K562 (cell line): ENCODE measurements at regions not wholly inside any gene's neighbourhood (a gene's known extent, or its start where the extent isn't known, plus 50 kb on each side); places are given as distances from the start of the nearest gene placed in this dataset.

Experiments used
- ATAC-seq: fragments of 200-7000 bp; cut with Tn5 transposase; 3 replicates; pipeline ENCODE4 v1.9.1; 2020; ENCODE audit warnings: moderate library complexity
- BruUV-seq: library from RNA; stranded (reverse); fragments of 400-500 nt; replicated peaks from 2 replicates; lab custom pipeline; 2021; lab: Mats Ljungman, UMichigan
- CTCF ChIA-PET: fragments of 300-600 bp; formaldehyde crosslinking; extraction: SDS; loops from one replicate; lab custom pipeline; 2021; ENCODE audit warnings: low intra/inter-chr PET ratio; lab: Yijun Ruan, JAX
- POLR2A ChIA-PET: fragments of 300-600, 350-650 bp; sonication (Branson Sonifier 250); formaldehyde crosslinking; extraction: SDS; loops from one replicate; lab custom pipeline; 2021; ENCODE audit warnings: antibody characterized with exemption, inconsistent platforms; lab: Yijun Ruan, JAX
- DNase-seq, 4 experiments: peaks; one replicate each; pipeline versions ENCODE4 v3.0.0 to v3.0.0-alpha.2; 2011 to 2018; ENCODE audit warnings: low spot score in 3 of 4, mixed read lengths in 3 of 4; ENCODE audit errors: extremely low read depth in 1 of 4
- FAIRE-seq: peaks from 2 replicates; lab custom pipeline; 2011; peaks lifted over from hg19 to GRCh38; lab: Jason Lieb, UNC
- H2AFZ ChIP-seq: 2 replicates; pipeline ENCODE4 v1.6.0; 2011; ENCODE audit warnings: low read depth, low read length, control low read depth, inconsistent platforms
- H3K27ac ChIP-seq: fragments of 200-600 bp; 3 replicates; pipeline ENCODE4 v1.8.0; 2011; ENCODE audit warnings: low read depth, mild to moderate bottlenecking, control low read depth, inconsistent platforms, low read length, moderate library complexity, mixed read lengths; ENCODE audit errors: extremely low read depth
- H3K27me3 ChIP-seq, 2 experiments: fragments of 300-600 bp in 1 of 2; 2 replicates in 1 of 2; 3 replicates in 1 of 2; pipeline versions ENCODE4 v1.6.0 to v1.8.0; 2011; ENCODE audit warnings: inconsistent platforms in 2 of 2, low read length in 2 of 2, mild to moderate bottlenecking in 1 of 2, mixed read lengths in 1 of 2, moderate library complexity in 1 of 2; ENCODE audit not compliant: control insufficient read depth in 2 of 2, insufficient read depth in 2 of 2
- H3K36me3 ChIP-seq: fragments of 300-600 bp; 3 replicates; pipeline ENCODE4 v1.8.0; 2011; ENCODE audit warnings: mild to moderate bottlenecking, low read length, inconsistent platforms; ENCODE audit not compliant: control insufficient read depth, insufficient read depth
- H3K4me1 ChIP-seq, 2 experiments: fragments of 200-600 bp in 1 of 2; replicated peaks in 1 of 2; 2 replicates in 1 of 2; 3 replicates in 1 of 2; pipeline versions ENCODE4 v1.5.1 to v1.8.0; 2011; ENCODE audit warnings: inconsistent platforms in 2 of 2, low read length in 2 of 2, mild to moderate bottlenecking in 1 of 2, mixed read lengths in 1 of 2, moderate library complexity in 1 of 2; ENCODE audit not compliant: control insufficient read depth in 2 of 2, insufficient read depth in 2 of 2
- H3K4me2 ChIP-seq: 2 replicates; pipeline ENCODE4 v1.6.1; 2011; ENCODE audit warnings: low read length, control low read depth, inconsistent platforms, mixed read lengths; ENCODE audit not compliant: insufficient read depth
- H3K4me3 ChIP-seq: fragments of 200-600 bp; sonication (generic), shearing (Covaris generic); 2 replicates; pipeline ENCODE4 v1.5.1; 2016; ENCODE audit warnings: control low read depth, inconsistent platforms
- H3K79me2 ChIP-seq: fragments of 200-600 bp; 3 replicates; pipeline ENCODE4 v1.8.0; 2011; ENCODE audit warnings: low read length, inconsistent platforms; ENCODE audit not compliant: control insufficient read depth, insufficient read depth
- H3K9ac ChIP-seq, 2 experiments: 2 replicates each; pipeline versions ENCODE4 v1.6.0 to v1.6.1; 2011; ENCODE audit warnings: low read depth in 2 of 2, low read length in 2 of 2, control low read depth in 1 of 2, inconsistent platforms in 1 of 2, mild to moderate bottlenecking in 1 of 2, mixed read lengths in 1 of 2; ENCODE audit not compliant: insufficient read depth in 1 of 2
- H3K9me1 ChIP-seq: one replicate; pipeline ENCODE4 v1.6.0; 2011; ENCODE audit warnings: inconsistent platforms, mild to moderate bottlenecking, low read length, moderate library complexity; ENCODE audit not compliant: control insufficient read depth, insufficient read depth
- H3K9me3 ChIP-seq: replicated peaks from 2 replicates; pipeline ENCODE4 v1.5.1; 2011; ENCODE audit warnings: low read depth, low read length, inconsistent platforms; ENCODE audit not compliant: control insufficient read depth, insufficient read depth
- H4K20me1 ChIP-seq: replicated peaks from 2 replicates; pipeline ENCODE4 v1.6.1; 2011; ENCODE audit warnings: low read length, inconsistent platforms, mixed read lengths; ENCODE audit not compliant: control insufficient read depth, insufficient read depth
- ATF7 ChIP-seq: fragments of 450-650 bp; IDR thresholded peaks from 2 replicates; pipeline ENCODE4 v1.7.1; 2014; ENCODE audit warnings: mild to moderate bottlenecking, moderate library complexity
- TFAM ChIP-seq: fragments of 250-450 bp; sonication (Bioruptor Pico); conservative IDR thresholded peaks from 2 replicates; pipeline ENCODE4 v1.5.0; 2021; ENCODE audit warnings: mild to moderate bottlenecking, moderate library complexity
- THRAP3 ChIP-seq: fragments of 450-650 bp; IDR thresholded peaks from 2 replicates; pipeline ENCODE4 v1.6.1; 2016; ENCODE audit warnings: mild to moderate bottlenecking, inconsistent platforms, borderline replicate concordance
- ZNF318 ChIP-seq, 2 experiments: fragments of 450-650 bp; IDR thresholded peaks; 2 replicates each; pipeline ENCODE4 v1.6.1; 2016; ENCODE audit warnings: mild to moderate bottlenecking in 2 of 2, borderline replicate concordance in 1 of 2, low read depth in 1 of 2, moderate library complexity in 1 of 2
- ZNF398 ChIP-seq: fragments of 250-450 bp; sonication (Bioruptor Pico); IDR thresholded peaks from 2 replicates; pipeline ENCODE4 v1.8.0; 2021; ENCODE audit warnings: moderate library complexity, mild to moderate bottlenecking, inconsistent platforms
- WGBS: fragments of 100-300 bp; shearing (Covaris generic); methylation state at CpG from one replicate; pipeline ENCODE4 v1.1.6; 2016; ENCODE audit warnings: low coverage, mixed read lengths; ENCODE audit not compliant: insufficient coverage; ENCODE audit errors: missing lambda C conversion rate; 5-methylcytosine and 5-hydroxymethylcytosine counted together
- in situ Hi-C: fragments of 300-500 bp; cut with MboI; formaldehyde crosslinking; loops from 4 replicates; pipeline ENCODE4 v1.15.0; 2018; ENCODE audit warnings: inconsistent platforms, mixed read lengths
- intact Hi-C: fragments of 100-400 bp; cut with micrococcal nuclease; formaldehyde crosslinking; loops from 2 replicates; pipeline ENCODE4 v1.14.2; 2022
- TF ChIP-seq, protein P1 (sequence below), 2 experiments: fragments of 450-650 bp in 1 of 2; sonication (generic) in 1 of 2; formaldehyde crosslinking in 1 of 2; IDR thresholded peaks in 1 of 2; conservative IDR thresholded peaks in 1 of 2; 2 replicates each; pipeline versions ENCODE4 v1.6.1 to v1.8.1; 2016 to 2023; ENCODE audit warnings: mild to moderate bottlenecking in 2 of 2, moderate library complexity in 2 of 2, inconsistent platforms in 1 of 2, missing genetic modification reagents in 1 of 2
- TF ChIP-seq, protein P2 (sequence below): fragments of 250-450 bp; sonication (Bioruptor Pico); IDR thresholded peaks from 2 replicates; pipeline ENCODE4 v1.4.0; 2020

- no peak for TF ChIP-seq ZNF398 (CRISPR knock-in tag)
- TF ChIP-seq, protein P1, sequence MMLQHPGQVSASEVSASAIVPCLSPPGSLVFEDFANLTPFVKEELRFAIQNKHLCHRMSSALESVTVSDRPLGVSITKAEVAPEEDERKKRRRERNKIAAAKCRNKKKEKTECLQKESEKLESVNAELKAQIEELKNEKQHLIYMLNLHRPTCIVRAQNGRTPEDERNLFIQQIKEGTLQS (IDR thresholded peaks at IDR 0.05) = no peak
- TF ChIP-seq, protein P1 (CRISPR knock-in tag; conservative IDR thresholded peaks at IDR 0.05) = no peak
- TF ChIP-seq ATF7 = no peak
- TF ChIP-seq, protein P2, sequence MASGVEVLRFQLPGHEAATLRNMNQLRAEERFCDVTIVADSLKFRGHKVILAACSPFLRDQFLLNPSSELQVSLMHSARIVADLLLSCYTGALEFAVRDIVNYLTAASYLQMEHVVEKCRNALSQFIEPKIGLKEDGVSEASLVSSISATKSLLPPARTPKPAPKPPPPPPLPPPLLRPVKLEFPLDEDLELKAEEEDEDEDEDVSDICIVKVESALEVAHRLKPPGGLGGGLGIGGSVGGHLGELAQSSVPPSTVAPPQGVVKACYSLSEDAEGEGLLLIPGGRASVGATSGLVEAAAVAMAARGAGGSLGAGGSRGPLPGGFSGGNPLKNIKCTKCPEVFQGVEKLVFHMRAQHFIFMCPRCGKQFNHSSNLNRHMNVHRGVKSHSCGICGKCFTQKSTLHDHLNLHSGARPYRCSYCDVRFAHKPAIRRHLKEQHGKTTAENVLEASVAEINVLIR (CRISPR knock-in tag) = no peak
Observed at GRCh38 chr6:48472091-48472490, 361.1 kb upstream of the PTCHD4 start (continued).

- no peak overlapping the region for H3K4me2 ChIP-seq
- BruUV-seq = no TSS peak
- intact Hi-C loops (no loop called here), in situ Hi-C loops (no loop called here)
- no peak overlapping the region for H3K4me3 ChIP-seq
- no peaks in the 10 kb centered on the region for H3K9me1 ChIP-seq
- ChIA-PET CTCF (no interaction called here), POLR2A (no interaction called here)
- H3K79me2 ChIP-seq = no peaks in the 10 kb centered on the region
- no peaks in the 10 kb centered on the region for H3K27me3 ChIP-seq
- H3K27ac ChIP-seq = no peak overlapping the region
- no peaks in the 10 kb centered on the region for H3K4me1 ChIP-seq
- 0% methylated on average over 1 of the region's 1 CpG for WGBS
- H2AFZ ChIP-seq = no peak overlapping the region
- no peaks in the 10 kb centered on the region; the same call in 1 of the 2 replicates for H3K9me3 ChIP-seq
- no peak for FAIRE-seq
- ATAC-seq = no peak
- no peak overlapping the region for H3K9ac ChIP-seq
- H3K36me3 ChIP-seq = no peaks in the 10 kb centered on the region
- H4K20me1 ChIP-seq = no peaks in the 10 kb centered on the region
- DNase-seq = no peak
- TF ChIP-seq ZNF318 (IDR thresholded peaks at IDR 0.05; ENCODE audit: borderline replicate concordance in 1 of 2, low read depth in 1 of 2) (no peak), TFAM (CRISPR knock-in tag) (no peak), THRAP3 (no peak)
Observed at GRCh38 chr6:48471326-48471725, 360.3 kb upstream of the PTCHD4 start.
